HEK293 (cell line): ENCODE measurements at regions not wholly inside any gene's neighbourhood (a gene's known extent, or its start where the extent isn't known, plus 50 kb on each side); places are given as distances from the start of the nearest gene placed in this dataset.

Experiments used
- CTCF ChIA-PET: fragments of 350-600 bp; formaldehyde crosslinking; extraction: SDS; loops from one replicate; lab custom pipeline; 2021; ENCODE audit warnings: antibody characterized with exemption; lab: Yijun Ruan, JAX
- POLR2A ChIA-PET: fragments of 300-600 bp; formaldehyde crosslinking; extraction: SDS; loops from one replicate; lab custom pipeline; 2020; ENCODE audit warnings: antibody characterized with exemption, inconsistent platforms; lab: Yijun Ruan, JAX
- H3K27ac ChIP-seq: fragments of 200-500 bp; sonication (Bioruptor generic); 2 replicates; pipeline ENCODE4 v1.5.1; 2014; ENCODE audit warnings: low read depth, low read length, control low read depth, inconsistent platforms; ENCODE audit errors: extremely low read depth
- H3K36me3 ChIP-seq, 2 experiments: fragments of 200-500 bp in 1 of 2; sonication (Bioruptor generic) in 1 of 2; 1 replicate in 1 of 2; 2 replicates in 1 of 2; pipeline ENCODE4 v1.5.1; 2014 to 2017; ENCODE audit warnings: inconsistent platforms in 2 of 2, low read length in 2 of 2; ENCODE audit not compliant: control insufficient read depth in 2 of 2, insufficient read depth in 1 of 2
- H3K4me1 ChIP-seq: fragments of 200-500 bp; sonication (Bioruptor generic); 2 replicates; pipeline ENCODE4 v1.5.1; 2014; ENCODE audit warnings: mild to moderate bottlenecking, low read length, inconsistent platforms; ENCODE audit not compliant: control insufficient read depth, insufficient read depth
- H3K4me3 ChIP-seq: 2 replicates; pipeline ENCODE4 v1.5.1; 2011; ENCODE audit warnings: low read depth, mild to moderate bottlenecking, control low read depth, low read length, moderate library complexity
- H3K9me3 ChIP-seq: fragments of 200-500 bp; sonication (Bioruptor generic); 2 replicates; pipeline ENCODE4 v1.5.1; 2014; ENCODE audit warnings: low read depth, low read length, inconsistent platforms; ENCODE audit not compliant: control insufficient read depth, insufficient read depth
- EGR2 ChIP-seq: fragments of 450-650 bp; formaldehyde crosslinking; IDR thresholded peaks from 2 replicates; pipeline ENCODE4 v1.5.1; 2016; ENCODE audit warnings: low read depth, missing biosample characterization, missing genetic modification characterization
- HOXC10 ChIP-seq: sonication (generic); formaldehyde crosslinking; IDR thresholded peaks from 2 replicates; pipeline ENCODE4 v1.8.1; 2023; ENCODE audit warnings: mild to moderate bottlenecking, missing genetic modification reagents
- KLF7 ChIP-seq: fragments of 450-650 bp; formaldehyde crosslinking; IDR thresholded peaks from 2 replicates; pipeline ENCODE4 v1.5.1; 2016; ENCODE audit warnings: missing biosample characterization, missing genetic modification characterization, borderline replicate concordance
- KLF8 ChIP-seq: fragments of 450-650 bp; formaldehyde crosslinking; IDR thresholded peaks from 2 replicates; pipeline ENCODE4 v1.5.1; 2016; ENCODE audit warnings: missing biosample characterization, missing genetic modification characterization
- KLF9 ChIP-seq: fragments of 450-650 bp; formaldehyde crosslinking; IDR thresholded peaks from 2 replicates; pipeline ENCODE4 v1.5.1; 2016; ENCODE audit warnings: missing biosample characterization, missing genetic modification characterization, low read depth
- MEIS1 ChIP-seq: sonication (generic); formaldehyde crosslinking; IDR thresholded peaks from 2 replicates; pipeline ENCODE4 v1.8.1; 2022; ENCODE audit warnings: missing genetic modification reagents, mild to moderate bottlenecking, borderline replicate concordance
- SALL2 ChIP-seq: fragments of 450-650 bp; formaldehyde crosslinking; IDR thresholded peaks from 2 replicates; pipeline ENCODE4 v1.5.0; 2017; ENCODE audit warnings: missing biosample characterization, mild to moderate bottlenecking, missing genetic modification characterization, borderline replicate concordance
- TCF7L2 ChIP-seq: IDR thresholded peaks from 2 replicates; pipeline ENCODE4 v1.6.1; 2011; ENCODE audit warnings: low read depth, mild to moderate bottlenecking, inconsistent platforms, low read length, moderate library complexity, borderline replicate concordance
- ZBTB21 ChIP-seq: fragments of 450-650 bp; formaldehyde crosslinking; IDR thresholded peaks from 2 replicates; pipeline ENCODE4 v1.5.1; 2017; ENCODE audit warnings: missing biosample characterization, missing genetic modification characterization
- ZEB2 ChIP-seq: fragments of 450-650 bp; formaldehyde crosslinking; IDR thresholded peaks from 2 replicates; pipeline ENCODE4 v1.5.1; 2016; ENCODE audit warnings: missing biosample characterization, missing genetic modification characterization
- ZFP41 ChIP-seq: fragments of 450-650 bp; formaldehyde crosslinking; IDR thresholded peaks from 2 replicates; pipeline ENCODE4 v1.5.1; 2016; ENCODE audit warnings: missing biosample characterization, missing genetic modification characterization, borderline replicate concordance
- ZNF112 ChIP-seq: fragments of 450-650 bp; formaldehyde crosslinking; IDR thresholded peaks from 2 replicates; pipeline ENCODE4 v1.5.0; 2017; ENCODE audit warnings: missing biosample characterization, missing genetic modification characterization
- ZNF211 ChIP-seq: fragments of 450-650 bp; formaldehyde crosslinking; IDR thresholded peaks from 2 replicates; pipeline ENCODE4 v1.5.1; 2016; ENCODE audit warnings: low read depth, missing biosample characterization, missing genetic modification characterization
- ZNF274 ChIP-seq, 2 experiments: fragments of 200-500 bp in 1 of 2; fragments of 450-650 bp in 1 of 2; sonication (Bioruptor generic) in 1 of 2; formaldehyde crosslinking in 1 of 2; IDR thresholded peaks; 2 replicates each; pipeline versions ENCODE4 v1.5.1 to v1.6.1; 2014 to 2016; ENCODE audit warnings: borderline replicate concordance in 1 of 2, inconsistent platforms in 1 of 2, low read length in 1 of 2, missing biosample characterization in 1 of 2, missing genetic modification characterization in 1 of 2
- ZNF354C ChIP-seq: fragments of 450-650 bp; formaldehyde crosslinking; IDR thresholded peaks from 2 replicates; pipeline ENCODE4 v1.5.1; 2016; ENCODE audit warnings: missing biosample characterization, missing genetic modification characterization, low read depth, borderline replicate concordance
- ZNF37A ChIP-seq: fragments of 450-650 bp; IDR thresholded peaks from 2 replicates; pipeline ENCODE4 v1.5.1; 2018; ENCODE audit warnings: missing biosample characterization, missing genetic modification characterization
- ZNF514 ChIP-seq: fragments of 450-650 bp; formaldehyde crosslinking; IDR thresholded peaks from 2 replicates; pipeline ENCODE4 v1.5.1; 2016; ENCODE audit warnings: missing biosample characterization, missing genetic modification characterization
- ZNF664 ChIP-seq: fragments of 450-650 bp; formaldehyde crosslinking; IDR thresholded peaks from 2 replicates; pipeline ENCODE4 v1.5.1; 2016; ENCODE audit warnings: missing biosample characterization, missing genetic modification characterization
- ZNF785 ChIP-seq: fragments of 450-650 bp; formaldehyde crosslinking; IDR thresholded peaks from 2 replicates; pipeline ENCODE4 v1.5.1; 2016; ENCODE audit warnings: missing biosample characterization, missing genetic modification characterization
- ZNF830 ChIP-seq: fragments of 450-650 bp; IDR thresholded peaks from 2 replicates; pipeline ENCODE4 v1.5.0; 2018; ENCODE audit warnings: missing biosample characterization, missing genetic modification characterization, low read depth, mild to moderate bottlenecking, moderate library complexity
- ZNF837 ChIP-seq: fragments of 450-650 bp; formaldehyde crosslinking; IDR thresholded peaks from 2 replicates; pipeline ENCODE4 v1.5.1; 2016; ENCODE audit warnings: missing biosample characterization, missing genetic modification characterization
- TF ChIP-seq, protein P1 (sequence below): fragments of 450-650 bp; formaldehyde crosslinking; IDR thresholded peaks from 2 replicates; pipeline ENCODE4 v1.5.1; 2017; ENCODE audit warnings: missing biosample characterization, missing genetic modification characterization
- TF ChIP-seq, protein P2 (sequence below): fragments of 450-650 bp; formaldehyde crosslinking; IDR thresholded peaks from 2 replicates; pipeline ENCODE4 v1.5.1; 2016; ENCODE audit warnings: missing biosample characterization, missing genetic modification characterization
- TF ChIP-seq, protein P3 (sequence below): fragments of 450-650 bp; formaldehyde crosslinking; IDR thresholded peaks from 2 replicates; pipeline ENCODE4 v1.5.1; 2016; ENCODE audit warnings: missing biosample characterization, missing genetic modification characterization
- TF ChIP-seq, protein P4 (sequence below): fragments of 450-650 bp; formaldehyde crosslinking; IDR thresholded peaks from 2 replicates; pipeline ENCODE4 v1.5.1; 2016; ENCODE audit warnings: missing biosample characterization, missing genetic modification characterization, low read depth
- TF ChIP-seq, protein P5 (sequence below): fragments of 450-650 bp; formaldehyde crosslinking; IDR thresholded peaks from 2 replicates; pipeline ENCODE4 v1.5.1; 2016; ENCODE audit warnings: missing biosample characterization, missing genetic modification characterization

DNA sequence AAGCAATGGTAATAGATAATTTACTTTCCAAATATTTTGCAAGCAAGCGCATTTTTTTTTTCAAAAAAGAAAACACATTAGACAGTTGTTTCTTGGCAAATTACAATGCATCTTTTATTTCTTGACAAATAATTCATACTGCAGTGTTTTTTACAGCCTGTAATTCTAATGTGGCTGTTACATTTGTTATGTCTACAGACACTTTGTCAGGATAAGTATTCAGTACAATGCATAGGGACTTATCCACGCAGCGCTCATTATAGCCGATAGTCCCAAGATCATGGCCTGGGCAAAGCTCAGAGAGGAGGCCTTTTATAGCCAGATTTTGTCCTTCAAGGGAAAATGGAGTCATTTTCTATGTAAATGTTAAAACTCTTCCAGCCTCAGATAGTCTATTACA is 123.0 kb upstream of the FANCL start:
- TF ChIP-seq KLF9 (tag by site-specific recombination) = no peak
- TF ChIP-seq HOXC10 (CRISPR knock-in tag) = no peak
- no peak for TF ChIP-seq SALL2
- no peak for TF ChIP-seq EGR2
- no peak for TF ChIP-seq ZEB2 (tag by site-specific recombination)
- no peak for TF ChIP-seq MEIS1 (CRISPR knock-in tag)
- no peak for TF ChIP-seq ZNF664
- TF ChIP-seq, protein P1, sequence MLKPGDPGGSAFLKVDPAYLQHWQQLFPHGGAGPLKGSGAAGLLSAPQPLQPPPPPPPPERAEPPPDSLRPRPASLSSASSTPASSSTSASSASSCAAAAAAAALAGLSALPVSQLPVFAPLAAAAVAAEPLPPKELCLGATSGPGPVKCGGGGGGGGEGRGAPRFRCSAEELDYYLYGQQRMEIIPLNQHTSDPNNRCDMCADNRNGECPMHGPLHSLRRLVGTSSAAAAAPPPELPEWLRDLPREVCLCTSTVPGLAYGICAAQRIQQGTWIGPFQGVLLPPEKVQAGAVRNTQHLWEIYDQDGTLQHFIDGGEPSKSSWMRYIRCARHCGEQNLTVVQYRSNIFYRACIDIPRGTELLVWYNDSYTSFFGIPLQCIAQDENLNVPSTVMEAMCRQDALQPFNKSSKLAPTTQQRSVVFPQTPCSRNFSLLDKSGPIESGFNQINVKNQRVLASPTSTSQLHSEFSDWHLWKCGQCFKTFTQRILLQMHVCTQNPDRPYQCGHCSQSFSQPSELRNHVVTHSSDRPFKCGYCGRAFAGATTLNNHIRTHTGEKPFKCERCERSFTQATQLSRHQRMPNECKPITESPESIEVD (tag by site-specific recombination) = no peak
- TF ChIP-seq TCF7L2 = no peak
- TF ChIP-seq, protein P2, sequence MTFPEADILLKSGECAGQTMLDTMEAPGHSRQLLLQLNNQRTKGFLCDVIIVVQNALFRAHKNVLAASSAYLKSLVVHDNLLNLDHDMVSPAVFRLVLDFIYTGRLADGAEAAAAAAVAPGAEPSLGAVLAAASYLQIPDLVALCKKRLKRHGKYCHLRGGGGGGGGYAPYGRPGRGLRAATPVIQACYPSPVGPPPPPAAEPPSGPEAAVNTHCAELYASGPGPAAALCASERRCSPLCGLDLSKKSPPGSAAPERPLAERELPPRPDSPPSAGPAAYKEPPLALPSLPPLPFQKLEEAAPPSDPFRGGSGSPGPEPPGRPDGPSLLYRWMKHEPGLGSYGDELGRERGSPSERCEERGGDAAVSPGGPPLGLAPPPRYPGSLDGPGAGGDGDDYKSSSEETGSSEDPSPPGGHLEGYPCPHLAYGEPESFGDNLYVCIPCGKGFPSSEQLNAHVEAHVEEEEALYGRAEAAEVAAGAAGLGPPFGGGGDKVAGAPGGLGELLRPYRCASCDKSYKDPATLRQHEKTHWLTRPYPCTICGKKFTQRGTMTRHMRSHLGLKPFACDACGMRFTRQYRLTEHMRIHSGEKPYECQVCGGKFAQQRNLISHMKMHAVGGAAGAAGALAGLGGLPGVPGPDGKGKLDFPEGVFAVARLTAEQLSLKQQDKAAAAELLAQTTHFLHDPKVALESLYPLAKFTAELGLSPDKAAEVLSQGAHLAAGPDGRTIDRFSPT = no peak
- TF ChIP-seq, protein P3, sequence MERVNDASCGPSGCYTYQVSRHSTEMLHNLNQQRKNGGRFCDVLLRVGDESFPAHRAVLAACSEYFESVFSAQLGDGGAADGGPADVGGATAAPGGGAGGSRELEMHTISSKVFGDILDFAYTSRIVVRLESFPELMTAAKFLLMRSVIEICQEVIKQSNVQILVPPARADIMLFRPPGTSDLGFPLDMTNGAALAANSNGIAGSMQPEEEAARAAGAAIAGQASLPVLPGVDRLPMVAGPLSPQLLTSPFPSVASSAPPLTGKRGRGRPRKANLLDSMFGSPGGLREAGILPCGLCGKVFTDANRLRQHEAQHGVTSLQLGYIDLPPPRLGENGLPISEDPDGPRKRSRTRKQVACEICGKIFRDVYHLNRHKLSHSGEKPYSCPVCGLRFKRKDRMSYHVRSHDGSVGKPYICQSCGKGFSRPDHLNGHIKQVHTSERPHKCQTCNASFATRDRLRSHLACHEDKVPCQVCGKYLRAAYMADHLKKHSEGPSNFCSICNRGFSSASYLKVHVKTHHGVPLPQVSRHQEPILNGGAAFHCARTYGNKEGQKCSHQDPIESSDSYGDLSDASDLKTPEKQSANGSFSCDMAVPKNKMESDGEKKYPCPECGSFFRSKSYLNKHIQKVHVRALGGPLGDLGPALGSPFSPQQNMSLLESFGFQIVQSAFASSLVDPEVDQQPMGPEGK (tag by site-specific recombination) = no peak
- no peak for TF ChIP-seq ZNF211 (tag by site-specific recombination)
- no peak for TF ChIP-seq ZNF37A (tag by site-specific recombination)
- TF ChIP-seq ZNF274 (IDR thresholded peaks at IDR 0.05; ENCODE audit: low read length) = no peak
- no peak for TF ChIP-seq ZNF274 (tag by site-specific recombination; IDR thresholded peaks at IDR 0.05; ENCODE audit: borderline replicate concordance)
- no peak for TF ChIP-seq KLF8
- ChIA-PET POLR2A (no interaction called here), CTCF (no interaction called here)

DNA sequence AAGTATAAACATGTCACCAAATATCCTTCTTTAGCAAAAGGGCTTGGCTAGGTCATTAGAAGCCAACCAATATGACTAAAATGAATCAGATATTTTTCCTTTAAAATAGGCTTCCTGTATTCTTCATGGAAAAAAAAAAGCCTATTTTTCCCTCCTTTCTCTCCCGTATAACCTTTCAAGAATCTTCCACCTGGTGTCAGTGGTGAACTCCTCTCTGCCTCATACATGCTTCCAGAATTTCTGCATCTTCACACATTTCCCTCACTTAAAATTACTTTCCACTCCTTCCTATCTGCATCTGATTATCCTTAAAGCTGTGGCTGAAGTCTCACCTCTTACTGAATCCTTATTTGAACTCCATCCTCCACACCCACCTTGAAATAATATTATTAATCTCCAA is 116.9 kb upstream of the FANCL start:
- Histone ChIP-seq H3K4me3 (no peak overlapping the region), H3K4me1 (no peaks in the 10 kb centered on the region), H3K36me3 (no peaks in the 10 kb centered on the region), H3K9me3 (no peaks in the 10 kb centered on the region), H3K27ac (no peak overlapping the region)
- no peak for TF ChIP-seq ZNF785
- TF ChIP-seq ZNF837 (tag by site-specific recombination) = no peak
- TF ChIP-seq, protein P4, sequence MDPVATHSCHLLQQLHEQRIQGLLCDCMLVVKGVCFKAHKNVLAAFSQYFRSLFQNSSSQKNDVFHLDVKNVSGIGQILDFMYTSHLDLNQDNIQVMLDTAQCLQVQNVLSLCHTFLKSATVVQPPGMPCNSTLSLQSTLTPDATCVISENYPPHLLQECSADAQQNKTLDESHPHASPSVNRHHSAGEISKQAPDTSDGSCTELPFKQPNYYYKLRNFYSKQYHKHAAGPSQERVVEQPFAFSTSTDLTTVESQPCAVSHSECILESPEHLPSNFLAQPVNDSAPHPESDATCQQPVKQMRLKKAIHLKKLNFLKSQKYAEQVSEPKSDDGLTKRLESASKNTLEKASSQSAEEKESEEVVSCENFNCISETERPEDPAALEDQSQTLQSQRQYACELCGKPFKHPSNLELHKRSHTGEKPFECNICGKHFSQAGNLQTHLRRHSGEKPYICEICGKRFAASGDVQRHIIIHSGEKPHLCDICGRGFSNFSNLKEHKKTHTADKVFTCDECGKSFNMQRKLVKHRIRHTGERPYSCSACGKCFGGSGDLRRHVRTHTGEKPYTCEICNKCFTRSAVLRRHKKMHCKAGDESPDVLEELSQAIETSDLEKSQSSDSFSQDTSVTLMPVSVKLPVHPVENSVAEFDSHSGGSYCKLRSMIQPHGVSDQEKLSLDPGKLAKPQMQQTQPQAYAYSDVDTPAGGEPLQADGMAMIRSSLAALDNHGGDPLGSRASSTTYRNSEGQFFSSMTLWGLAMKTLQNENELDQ = no peak
- TF ChIP-seq ZNF830 (tag by site-specific recombination) = no peak
- no peak for TF ChIP-seq ZNF112 (tag by site-specific recombination)
- no peak for TF ChIP-seq ZBTB21 (tag by site-specific recombination)
- TF ChIP-seq, protein P5, sequence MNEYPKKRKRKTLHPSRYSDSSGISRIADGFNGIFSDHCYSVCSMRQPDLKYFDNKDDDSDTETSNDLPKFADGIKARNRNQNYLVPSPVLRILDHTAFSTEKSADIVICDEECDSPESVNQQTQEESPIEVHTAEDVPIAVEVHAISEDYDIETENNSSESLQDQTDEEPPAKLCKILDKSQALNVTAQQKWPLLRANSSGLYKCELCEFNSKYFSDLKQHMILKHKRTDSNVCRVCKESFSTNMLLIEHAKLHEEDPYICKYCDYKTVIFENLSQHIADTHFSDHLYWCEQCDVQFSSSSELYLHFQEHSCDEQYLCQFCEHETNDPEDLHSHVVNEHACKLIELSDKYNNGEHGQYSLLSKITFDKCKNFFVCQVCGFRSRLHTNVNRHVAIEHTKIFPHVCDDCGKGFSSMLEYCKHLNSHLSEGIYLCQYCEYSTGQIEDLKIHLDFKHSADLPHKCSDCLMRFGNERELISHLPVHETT (tag by site-specific recombination) = no peak
- no peak for TF ChIP-seq ZFP41
- no peak for TF ChIP-seq ZNF354C
- TF ChIP-seq ZNF514 (tag by site-specific recombination) = no peak
- no peak for TF ChIP-seq KLF7
- POLR2A ChIA-PET = no interaction called here
- CTCF ChIA-PET = interaction anchor here (0.6 to 0.7 kb wide), 3 partner anchors 72 to 484 kb away, joined by 3 to 8 read pairs (median 3); no protein-coding TSS in a partner anchor

More for the DNA sequence above, 123.0 kb upstream of the FANCL start:
- no peak overlapping the region for H3K27ac ChIP-seq
- no peaks in the 10 kb centered on the region for H3K9me3 ChIP-seq
- no peak overlapping the region for H3K4me3 ChIP-seq
- no peaks in the 10 kb centered on the region for H3K36me3 ChIP-seq
- no peaks in the 10 kb centered on the region for H3K4me1 ChIP-seq
